HCT116 (cell line): ENCODE measurements at regions not wholly inside any gene's neighbourhood (a gene's known extent, or its start where the extent isn't known, plus 50 kb on each side); places are given as distances from the start of the nearest gene placed in this dataset.

Experiments
- ATAC-seq: fragments of 200-7000 bp; cut with Tn5 transposase; 2 replicates; pipeline ENCODE4 v1.9.1; 2020; ENCODE audit warnings: mild to moderate bottlenecking, moderate library complexity
- BruUV-seq: library from RNA; stranded (reverse); fragments of 400-500 nt; replicated peaks from 2 replicates; lab custom pipeline; 2021; lab: Mats Ljungman, UMichigan
- CTCF ChIA-PET: fragments of 300-600 bp; sonication (Branson Sonifier 250); formaldehyde crosslinking; loops from one replicate; lab custom pipeline; 2021; ENCODE audit warnings: antibody characterized with exemption; lab: Charles Lee
- POLR2A ChIA-PET: fragments of 300-600, 350-600 bp; sonication (Branson Sonifier 250); formaldehyde crosslinking; loops from one replicate; lab custom pipeline; 2021; ENCODE audit warnings: antibody characterized with exemption; lab: Charles Lee
- RAD21 ChIA-PET, 2 experiments: fragments of 300-600 bp; sonication (Branson Sonifier 250); formaldehyde crosslinking; loops; one replicate each; lab custom pipeline; 2023; ENCODE audit warnings: low total read pairs in 2 of 2; ENCODE audit not compliant: uncharacterized antibody in 2 of 2, unreplicated experiment in 2 of 2, low non-redundant PET in 1 of 2; lab: Charles Lee
- DNase-seq: peaks from one replicate; pipeline ENCODE4 v3.0.0-alpha.2; 2010; ENCODE audit warnings: low read depth, low spot score
- H2AFZ ChIP-seq: fragments of 200-600 bp; shearing (Covaris generic), sonication (generic); 2 replicates; pipeline ENCODE4 v1.6.1; 2017; ENCODE audit warnings: low read depth, mixed run types, mixed read lengths, antibody characterized with exemption, low read length; ENCODE audit not compliant: poor library complexity, severe bottlenecking
- H3K27ac ChIP-seq: 2 replicates; pipeline ENCODE4 v1.5.1; 2012; ENCODE audit warnings: low read depth, low read length
- H3K27me3 ChIP-seq: fragments of 200-600 bp; sonication (generic); 2 replicates; pipeline ENCODE4 v1.6.1; 2016; ENCODE audit warnings: mixed run types, low read length, mixed read lengths; ENCODE audit not compliant: insufficient read depth
- H3K36me3 ChIP-seq, 2 experiments: fragments of 200-500 bp in 1 of 2; fragments of 200-600 bp in 1 of 2; sonication (Bioruptor generic) in 1 of 2; sonication (generic) in 1 of 2; 2 replicates each; pipeline versions ENCODE4 v1.5.1 to v1.6.1; 2014 to 2016; ENCODE audit warnings: low read length in 2 of 2, inconsistent platforms in 1 of 2, mixed read lengths in 1 of 2, mixed run types in 1 of 2; ENCODE audit not compliant: insufficient read depth in 2 of 2, control insufficient read depth in 1 of 2
- H3K4me1 ChIP-seq, 2 experiments: fragments of 200-600 bp in 1 of 2; sonication (generic) in 1 of 2; 2 replicates each; pipeline versions ENCODE4 v1.5.1 to v1.6.1; 2012 to 2017; ENCODE audit warnings: low read length in 2 of 2, inconsistent platforms in 1 of 2, mild to moderate bottlenecking in 1 of 2, mixed read lengths in 1 of 2, mixed run types in 1 of 2, moderate library complexity in 1 of 2; ENCODE audit not compliant: insufficient read depth in 2 of 2, control insufficient read depth in 1 of 2
- H3K4me2 ChIP-seq: fragments of 200-600 bp; sonication (generic); 2 replicates; pipeline ENCODE4 v1.6.1; 2017; ENCODE audit warnings: mixed run types, low read length, mixed read lengths
- H3K4me3 ChIP-seq, 2 experiments: fragments of 200-600 bp in 1 of 2; sonication (generic) in 1 of 2; replicated peaks in 1 of 2; 2 replicates each; pipeline ENCODE4 v1.5.1; 2011 to 2016; ENCODE audit warnings: low read length in 2 of 2, control low read depth in 1 of 2, low read depth in 1 of 2, mild to moderate bottlenecking in 1 of 2, mixed read lengths in 1 of 2, mixed run types in 1 of 2
- H3K79me2 ChIP-seq: fragments of 200-600 bp; sonication (generic); 2 replicates; pipeline ENCODE4 v1.6.1; 2017; ENCODE audit warnings: mild to moderate bottlenecking, mixed run types, low read length, moderate library complexity, mixed read lengths; ENCODE audit not compliant: insufficient read depth
- H3K9ac ChIP-seq: fragments of 200-600 bp; sonication (generic); 2 replicates; pipeline ENCODE4 v1.6.1; 2016; ENCODE audit warnings: low read length, mixed read lengths
- H3K9me2 ChIP-seq: fragments of 200-600 bp; sonication (generic), shearing (Covaris generic); 2 replicates; pipeline ENCODE4 v1.6.1; 2017; ENCODE audit warnings: mixed run types, mild to moderate bottlenecking, moderate library complexity; ENCODE audit not compliant: insufficient read depth
- H3K9me3 ChIP-seq, 2 experiments: fragments of 200-500 bp in 1 of 2; fragments of 200-600 bp in 1 of 2; sonication (Bioruptor generic) in 1 of 2; sonication (generic) in 1 of 2; 2 replicates each; pipeline ENCODE4 v1.6.1; 2014 to 2017; ENCODE audit warnings: low read length in 2 of 2, mixed read lengths in 2 of 2, inconsistent platforms in 1 of 2, low read depth in 1 of 2, mild to moderate bottlenecking in 1 of 2, mixed run types in 1 of 2, moderate library complexity in 1 of 2; ENCODE audit not compliant: control insufficient read depth in 1 of 2, insufficient read depth in 1 of 2
- H4K20me1 ChIP-seq: fragments of 200-600 bp; sonication (generic), shearing (Covaris generic); 2 replicates; pipeline ENCODE4 v1.6.1; 2017; ENCODE audit warnings: mixed run types, mild to moderate bottlenecking, moderate library complexity; ENCODE audit not compliant: insufficient read depth
- CBX3 ChIP-seq: IDR thresholded peaks from 2 replicates; pipeline ENCODE4 v1.6.1; 2012; ENCODE audit warnings: low read depth
- EGR1 ChIP-seq: IDR thresholded peaks from 2 replicates; pipeline ENCODE4 v1.6.1; 2012; ENCODE audit warnings: low read depth
- FOSL1 ChIP-seq: IDR thresholded peaks from 2 replicates; pipeline ENCODE4 v1.6.1; 2012; ENCODE audit warnings: low read depth
- JUND ChIP-seq: IDR thresholded peaks from 2 replicates; pipeline ENCODE4 v1.6.1; 2012
- MAX ChIP-seq: IDR thresholded peaks from 2 replicates; pipeline ENCODE4 v1.6.1; 2012
- SIN3A ChIP-seq: IDR thresholded peaks from 2 replicates; pipeline ENCODE4 v1.6.1; 2012; ENCODE audit warnings: low read depth
- TCF7L2 ChIP-seq: IDR thresholded peaks from 2 replicates; pipeline ENCODE4 v1.7.0; 2011; ENCODE audit warnings: borderline replicate concordance, inconsistent platforms; ENCODE audit not compliant: insufficient read depth, insufficient read length; ENCODE audit errors: extremely low read depth
- YY1 ChIP-seq: IDR thresholded peaks from 2 replicates; pipeline ENCODE4 v1.6.1; 2011; ENCODE audit warnings: low read length, low read depth, moderate library complexity, mild to moderate bottlenecking; ENCODE audit not compliant: insufficient replicate concordance; ENCODE audit errors: extremely low read depth
- ZFX ChIP-seq: fragments of 450-650 bp; IDR thresholded peaks from 2 replicates; pipeline ENCODE4 v1.6.1; 2017
- intact Hi-C: fragments of 100-400 bp; cut with micrococcal nuclease; formaldehyde crosslinking; loops from 2 replicates; pipeline ENCODE4 v1.10.0; 2022
- TF ChIP-seq, protein P1 (sequence below): IDR thresholded peaks from 2 replicates; pipeline ENCODE4 v1.6.1; 2012
- TF ChIP-seq, protein P2 (sequence below): IDR thresholded peaks from 2 replicates; pipeline ENCODE4 v1.6.1; 2011; ENCODE audit warnings: mild to moderate bottlenecking, low read length, moderate library complexity; ENCODE audit not compliant: insufficient replicate concordance; ENCODE audit errors: extremely low read depth

DNA sequence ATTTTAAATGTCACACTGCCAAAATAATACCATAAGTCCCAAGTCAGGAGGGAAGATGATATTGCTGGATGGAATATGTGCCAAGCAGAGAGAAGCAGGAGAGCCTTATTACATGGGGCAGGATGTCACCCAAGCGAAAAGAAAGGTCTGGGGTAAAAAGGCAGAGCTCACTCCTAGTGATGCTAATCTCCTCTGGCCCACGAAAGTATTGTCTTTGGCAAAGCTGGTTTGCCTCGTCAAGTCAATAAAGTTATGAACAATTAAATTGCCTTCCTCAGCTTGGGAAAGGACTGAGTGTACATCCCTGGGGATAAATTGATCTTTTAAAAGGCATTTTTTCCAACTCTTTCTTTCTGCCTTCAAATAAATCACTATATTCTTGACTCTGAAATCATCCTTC, 220.6 kb downstream of the DMAC1 start:
- DNase-seq (no peak), ATAC-seq (no peak)
- H3K27ac ChIP-seq, result no peak overlapping the region
- H3K9me2 ChIP-seq, result no peaks in the 10 kb centered on the region
- no peaks in the 10 kb centered on the region for H3K79me2 ChIP-seq
- RAD21 ChIA-PET, result no interaction called here
- no peaks in the 10 kb centered on the region for H3K36me3 ChIP-seq
- H3K4me1 ChIP-seq, result no peaks in the 10 kb centered on the region
- no peak overlapping the region for H3K9ac ChIP-seq
- CTCF ChIA-PET, result no interaction called here
- no peaks in the 10 kb centered on the region for H3K27me3 ChIP-seq
- H2AFZ ChIP-seq, result no peak overlapping the region
- BruUV-seq, result no TSS peak
- TF ChIP-seq TCF7L2, result no peak
- TF ChIP-seq, protein P1, sequence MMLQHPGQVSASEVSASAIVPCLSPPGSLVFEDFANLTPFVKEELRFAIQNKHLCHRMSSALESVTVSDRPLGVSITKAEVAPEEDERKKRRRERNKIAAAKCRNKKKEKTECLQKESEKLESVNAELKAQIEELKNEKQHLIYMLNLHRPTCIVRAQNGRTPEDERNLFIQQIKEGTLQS, result no peak
- no peak for TF ChIP-seq ZFX
- TF ChIP-seq CBX3, result no peak
- no peak for TF ChIP-seq FOSL1
- no peak for TF ChIP-seq JUND
- TF ChIP-seq YY1, result no peak
- TF ChIP-seq SIN3A, result no peak
- TF ChIP-seq, protein P2, sequence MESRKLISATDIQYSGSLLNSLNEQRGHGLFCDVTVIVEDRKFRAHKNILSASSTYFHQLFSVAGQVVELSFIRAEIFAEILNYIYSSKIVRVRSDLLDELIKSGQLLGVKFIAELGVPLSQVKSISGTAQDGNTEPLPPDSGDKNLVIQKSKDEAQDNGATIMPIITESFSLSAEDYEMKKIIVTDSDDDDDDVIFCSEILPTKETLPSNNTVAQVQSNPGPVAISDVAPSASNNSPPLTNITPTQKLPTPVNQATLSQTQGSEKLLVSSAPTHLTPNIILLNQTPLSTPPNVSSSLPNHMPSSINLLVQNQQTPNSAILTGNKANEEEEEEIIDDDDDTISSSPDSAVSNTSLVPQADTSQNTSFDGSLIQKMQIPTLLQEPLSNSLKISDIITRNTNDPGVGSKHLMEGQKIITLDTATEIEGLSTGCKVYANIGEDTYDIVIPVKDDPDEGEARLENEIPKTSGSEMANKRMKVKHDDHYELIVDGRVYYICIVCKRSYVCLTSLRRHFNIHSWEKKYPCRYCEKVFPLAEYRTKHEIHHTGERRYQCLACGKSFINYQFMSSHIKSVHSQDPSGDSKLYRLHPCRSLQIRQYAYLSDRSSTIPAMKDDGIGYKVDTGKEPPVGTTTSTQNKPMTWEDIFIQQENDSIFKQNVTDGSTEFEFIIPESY, result no peak
- TF ChIP-seq MAX, result no peak
- no peak for TF ChIP-seq EGR1
- no peaks in the 10 kb centered on the region for H3K9me3 ChIP-seq
- H4K20me1 ChIP-seq, result no peaks in the 10 kb centered on the region
- H3K4me3 ChIP-seq, result no peak overlapping the region
- H3K4me2 ChIP-seq, result no peak overlapping the region
- intact Hi-C loops, result no loop called here
- POLR2A ChIA-PET, result no interaction called here
